OCI-LY3 (cell line): ENCODE measurements at regions not wholly inside any gene's neighbourhood (a gene's known extent, or its start where the extent isn't known, plus 50 kb on each side); places are given as distances from the start of the nearest gene placed in this dataset.

Experiments used
- EZH2phosphoT487 ChIP-seq: fragments of 200-600 bp; shearing (Covaris generic); IDR thresholded peaks from 2 replicates; pipeline ENCODE4 v1.6.1; 2018; ENCODE audit warnings: antibody characterized with exemption, mixed run types, low read depth
- TF ChIP-seq, protein P1 (sequence below): fragments of 200-600, 300-600 bp; sonication (generic); IDR thresholded peaks from 2 replicates; pipeline ENCODE4 v1.5.1; 2014; ENCODE audit warnings: antibody characterized with exemption, low read length, low read depth

DNA sequence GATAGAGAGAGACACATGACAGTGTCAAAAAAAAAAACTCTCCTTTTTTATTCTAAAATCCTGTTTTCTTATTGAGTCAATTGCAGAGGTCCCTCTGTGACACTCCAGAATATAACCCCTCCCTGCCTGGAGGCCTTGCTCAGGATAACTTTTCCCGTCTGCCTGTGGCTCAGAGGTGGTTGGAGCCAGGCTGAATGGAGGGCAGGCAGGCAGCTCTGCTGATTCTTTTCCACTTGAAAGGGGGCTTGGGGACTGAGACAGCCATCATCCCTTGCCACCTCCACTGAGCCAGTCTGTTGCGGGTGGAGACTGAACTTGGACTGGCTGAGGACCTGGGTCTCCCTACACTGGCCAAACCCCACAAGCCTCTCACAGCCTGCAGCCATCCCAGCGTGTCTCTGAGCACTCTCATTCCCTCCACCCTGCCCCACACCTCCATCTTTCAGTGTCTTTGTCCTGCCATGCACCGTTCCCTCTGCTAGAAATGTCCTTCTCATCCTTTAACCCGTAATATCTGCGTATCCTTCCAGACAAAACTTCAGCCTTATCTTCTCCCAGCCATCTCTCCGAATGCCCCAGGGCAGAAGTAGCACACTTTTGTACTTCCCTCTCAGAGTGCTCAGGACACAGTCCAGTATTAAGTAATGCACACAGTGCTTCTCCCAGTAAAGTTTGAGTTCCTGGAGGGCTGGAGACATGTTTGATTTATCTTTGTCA lies 139.9 kb downstream of the CHIC2 start:
- TF ChIP-seq, protein P1, sequence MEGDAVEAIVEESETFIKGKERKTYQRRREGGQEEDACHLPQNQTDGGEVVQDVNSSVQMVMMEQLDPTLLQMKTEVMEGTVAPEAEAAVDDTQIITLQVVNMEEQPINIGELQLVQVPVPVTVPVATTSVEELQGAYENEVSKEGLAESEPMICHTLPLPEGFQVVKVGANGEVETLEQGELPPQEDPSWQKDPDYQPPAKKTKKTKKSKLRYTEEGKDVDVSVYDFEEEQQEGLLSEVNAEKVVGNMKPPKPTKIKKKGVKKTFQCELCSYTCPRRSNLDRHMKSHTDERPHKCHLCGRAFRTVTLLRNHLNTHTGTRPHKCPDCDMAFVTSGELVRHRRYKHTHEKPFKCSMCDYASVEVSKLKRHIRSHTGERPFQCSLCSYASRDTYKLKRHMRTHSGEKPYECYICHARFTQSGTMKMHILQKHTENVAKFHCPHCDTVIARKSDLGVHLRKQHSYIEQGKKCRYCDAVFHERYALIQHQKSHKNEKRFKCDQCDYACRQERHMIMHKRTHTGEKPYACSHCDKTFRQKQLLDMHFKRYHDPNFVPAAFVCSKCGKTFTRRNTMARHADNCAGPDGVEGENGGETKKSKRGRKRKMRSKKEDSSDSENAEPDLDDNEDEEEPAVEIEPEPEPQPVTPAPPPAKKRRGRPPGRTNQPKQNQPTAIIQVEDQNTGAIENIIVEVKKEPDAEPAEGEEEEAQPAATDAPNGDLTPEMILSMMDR = no peak
- no peak for TF ChIP-seq EZH2phosphoT487
